Endodermal cell (in vitro differentiated cells): ENCODE measurements at regions not wholly inside any gene's neighbourhood (a gene's known extent, or its start where the extent isn't known, plus 50 kb on each side); places are given as distances from the start of the nearest gene placed in this dataset.

Source experiments
- DNase-seq: peaks from one replicate; pipeline ENCODE4 v3.0.0-alpha.2; 2017
- H3K27ac ChIP-seq: 2 replicates; pipeline ENCODE4 v1.5.1; 2013; ENCODE audit warnings: mild to moderate bottlenecking, low read depth, low read length, moderate library complexity
- H3K27me3 ChIP-seq: 2 replicates; pipeline ENCODE4 v1.6.1; 2013; ENCODE audit warnings: mild to moderate bottlenecking, low read length, moderate library complexity; ENCODE audit not compliant: insufficient read depth, control insufficient read depth, poor library complexity, severe bottlenecking
- H3K36me3 ChIP-seq: 2 replicates; pipeline ENCODE4 v1.7.0; 2013; ENCODE audit warnings: mild to moderate bottlenecking, low read length, moderate library complexity; ENCODE audit not compliant: control insufficient read depth, insufficient read depth
- H3K4me1 ChIP-seq: one replicate; pipeline ENCODE4 v1.7.0; 2013; ENCODE audit warnings: low read length; ENCODE audit not compliant: control insufficient read depth, insufficient read depth
- H3K4me3 ChIP-seq: 2 replicates; pipeline ENCODE4 v1.5.1; 2013; ENCODE audit warnings: mild to moderate bottlenecking, low read length, moderate library complexity
- H3K9ac ChIP-seq: 2 replicates; pipeline ENCODE4 v1.6.1; 2013; ENCODE audit warnings: mild to moderate bottlenecking, low read length, moderate library complexity; ENCODE audit not compliant: poor library complexity, severe bottlenecking; ENCODE audit errors: extremely low read depth
- H3K9me3 ChIP-seq: 2 replicates; pipeline ENCODE4 v1.6.1; 2013; ENCODE audit warnings: mild to moderate bottlenecking, low read length, moderate library complexity; ENCODE audit not compliant: control insufficient read depth
- H3K27ac Mint-ChIP-seq: 2 replicates; pipeline ENCODE4 v1.8.0; 2020; ENCODE audit warnings: mixed read lengths
- H3K27me3 Mint-ChIP-seq: 2 replicates; pipeline ENCODE4 v1.8.0; 2021; ENCODE audit warnings: mild to moderate bottlenecking, mixed read lengths; ENCODE audit not compliant: insufficient read depth
- H3K36me3 Mint-ChIP-seq: 2 replicates; pipeline ENCODE4 v1.8.0; 2020; ENCODE audit warnings: low read depth, mixed read lengths
- H3K4me1 Mint-ChIP-seq: 2 replicates; pipeline ENCODE4 v1.8.0; 2020; ENCODE audit warnings: mixed read lengths
- H3K4me3 Mint-ChIP-seq: 2 replicates; pipeline ENCODE4 v1.8.0; 2020; ENCODE audit warnings: mild to moderate bottlenecking, moderate library complexity, mixed read lengths
- H3K9me3 Mint-ChIP-seq: 2 replicates; pipeline ENCODE4 v1.8.0; 2020; ENCODE audit warnings: mild to moderate bottlenecking, mixed read lengths
- CTCF ChIP-seq: fragments of 200-600 bp; sonication (generic); conservative IDR thresholded peaks from 2 replicates; pipeline ENCODE4 v1.5.0; 2021; ENCODE audit warnings: antibody characterized with exemption, mild to moderate bottlenecking
- WGBS, 2 experiments: methylation state at CpG; one replicate each; pipeline versions ENCODE4 v1.1.5 to v1.1.7; 2013; ENCODE audit warnings: missing lambda C conversion rate in 2 of 2, mixed read lengths in 1 of 2; ENCODE audit not compliant: insufficient coverage in 1 of 2, insufficient read length in 1 of 2; 5-methylcytosine and 5-hydroxymethylcytosine counted together

GRCh38 chr2:81043681-81044080 is 739.1 kb upstream of the LRRTM1 start:
- peaks cover 10% of the 10 kb centered on the region for H3K9me3 Mint-ChIP-seq
- Histone ChIP-seq H3K9ac (no peak overlapping the region), H3K4me1 (peaks cover 19% of the 10 kb centered on the region), H3K4me3 (no peak overlapping the region), H3K27ac (no peak overlapping the region), H3K36me3 (no peaks in the 10 kb centered on the region), H3K27me3 (peaks cover 28% of the 10 kb centered on the region), H3K9me3 (peaks cover 10% of the 10 kb centered on the region)
- 18 to 40% methylated on average over 1 of the region's 1 CpG for WGBS, 2 experiments
- DNase-seq: no peak
- H3K4me3 Mint-ChIP-seq: no peak overlapping the region
- H3K4me1 Mint-ChIP-seq: peaks cover 34% of the 10 kb centered on the region
- peaks cover 9% of the 10 kb centered on the region for H3K27me3 Mint-ChIP-seq
- no peak for TF ChIP-seq CTCF
- peaks cover 2% of the 10 kb centered on the region for H3K36me3 Mint-ChIP-seq
- H3K27ac Mint-ChIP-seq: no peak overlapping the region

DNA sequence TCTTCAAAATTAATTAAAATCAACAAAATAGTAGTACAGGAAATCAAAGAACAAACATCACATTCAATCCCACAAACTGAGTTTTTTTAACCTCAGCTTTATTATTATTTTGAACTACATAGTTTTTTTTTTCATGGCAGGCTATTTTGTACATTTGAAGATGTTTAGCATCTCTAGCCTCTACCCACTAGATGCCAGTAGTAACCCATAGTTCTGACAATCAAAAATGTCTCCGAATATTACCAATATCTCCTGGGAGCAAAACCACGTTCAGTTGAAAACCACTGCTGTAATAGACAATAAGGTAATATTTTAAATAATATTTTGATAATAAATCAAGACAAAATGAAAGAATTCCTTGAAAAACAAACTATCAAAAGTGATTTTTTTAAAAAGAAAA is 702.6 kb upstream of the LRRTM1 start:
- no peak overlapping the region for H3K9ac ChIP-seq
- H3K27me3 ChIP-seq: no peaks in the 10 kb centered on the region
- no peak overlapping the region for H3K27ac ChIP-seq
- DNase-seq: no peak
- H3K4me1 ChIP-seq: no peaks in the 10 kb centered on the region
- H3K4me3 ChIP-seq: no peak overlapping the region
- no peaks in the 10 kb centered on the region for H3K27me3 Mint-ChIP-seq
- H3K36me3 ChIP-seq: no peaks in the 10 kb centered on the region
- 73% methylated on average over 1 of the region's 2 CpGs; no CpG with 5 or more reads in 1 of the 2 experiments for WGBS, 2 experiments
- H3K4me1 Mint-ChIP-seq: no peaks in the 10 kb centered on the region
- no peak overlapping the region for H3K4me3 Mint-ChIP-seq
- no peak overlapping the region for H3K27ac Mint-ChIP-seq
- peaks cover 7% of the 10 kb centered on the region for H3K9me3 ChIP-seq
- TF ChIP-seq CTCF: peak; percentile 72
- H3K9me3 Mint-ChIP-seq: peaks cover 6% of the 10 kb centered on the region
- H3K36me3 Mint-ChIP-seq: no peaks in the 10 kb centered on the region

DNA sequence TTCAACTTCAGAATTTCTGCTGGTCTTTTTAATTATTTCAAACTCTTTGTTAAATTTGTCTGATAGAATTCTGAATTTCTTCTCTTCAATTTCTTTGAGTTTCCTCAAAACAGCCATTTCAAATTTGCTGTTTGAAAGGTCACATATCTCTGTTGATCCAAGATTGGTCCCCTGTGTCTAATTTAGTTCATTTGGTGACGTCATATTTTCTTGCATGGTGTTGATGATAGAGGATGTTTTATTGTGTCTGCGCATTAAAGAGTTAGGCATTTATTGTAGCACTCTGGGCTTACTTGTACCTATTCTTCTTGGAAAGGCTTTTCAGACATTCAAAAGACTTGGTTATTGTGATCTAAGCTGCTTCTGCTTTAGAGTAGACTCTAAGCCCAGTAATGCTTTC is 698.4 kb upstream of the LRRTM1 start:
- Histone ChIP-seq H3K9me3 (peaks cover 7% of the 10 kb centered on the region), H3K4me1 (no peaks in the 10 kb centered on the region), H3K27me3 (no peaks in the 10 kb centered on the region), H3K9ac (no peak overlapping the region), H3K4me3 (no peak overlapping the region), H3K27ac (no peak overlapping the region), H3K36me3 (no peaks in the 10 kb centered on the region)
- TF ChIP-seq CTCF: no peak
- WGBS, 2 experiments: 97 to 100% methylated on average over 1 to 2 of the region's 2 CpGs
- H3K27me3 Mint-ChIP-seq: no peaks in the 10 kb centered on the region
- no peak for DNase-seq
- H3K4me1 Mint-ChIP-seq: no peaks in the 10 kb centered on the region
- H3K27ac Mint-ChIP-seq: no peak overlapping the region
- H3K4me3 Mint-ChIP-seq: no peak overlapping the region
- peaks cover 3% of the 10 kb centered on the region for H3K9me3 Mint-ChIP-seq
- no peaks in the 10 kb centered on the region for H3K36me3 Mint-ChIP-seq
